Liver (tissue), 3 donors: ENCODE measurements at regions not wholly inside any gene's neighbourhood (a gene's known extent, or its start where the extent isn't known, plus 50 kb on each side); places are given as distances from the start of the nearest gene placed in this dataset.

ENCODE experiments used
- HNF4G ChIP-seq: IDR thresholded peaks from 2 replicates; pipeline ENCODE4 v1.6.1; 2016; ENCODE audit warnings: antibody characterized with exemption
- JUND ChIP-seq, 2 donors: IDR thresholded peaks; 2 replicates each; pipeline ENCODE4 v1.6.1; 2016; ENCODE audit warnings: antibody characterized with exemption in 2 of 2
- TF ChIP-seq, protein P1 (sequence below): IDR thresholded peaks from 2 replicates; pipeline ENCODE4 v1.6.1; 2016; ENCODE audit warnings: antibody characterized with exemption
- TF ChIP-seq, protein P2 (sequence below): fragments of 150-350 bp; IDR thresholded peaks from 2 replicates; pipeline ENCODE4 v1.5.1; 2017; ENCODE audit warnings: improper control_type of control experiment, low read depth, low read length; ENCODE audit not compliant: missing input control
- donor health status: healthy.
- donor health status: healthy.

DNA sequence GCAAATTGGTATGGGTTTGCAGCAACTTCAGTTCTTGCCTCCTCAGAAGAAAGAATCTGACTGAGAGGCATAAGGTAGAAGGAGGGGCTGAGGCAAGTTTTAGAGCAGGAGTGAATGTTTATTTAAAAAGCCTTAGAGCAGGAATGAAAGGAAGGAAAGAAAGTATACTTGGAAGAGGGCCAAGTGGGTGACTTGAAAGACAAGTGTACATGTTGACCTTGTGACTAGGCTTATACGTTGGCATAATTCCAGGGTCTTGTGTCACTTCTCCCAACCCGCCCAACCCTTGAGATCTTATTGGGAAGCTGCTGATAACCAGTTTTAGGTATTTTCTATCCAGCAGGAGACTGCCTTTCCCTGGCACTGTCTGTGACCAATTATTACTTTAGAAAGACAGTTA is 436.9 kb upstream of the ZNF717 start:
- TF ChIP-seq, protein P1, sequence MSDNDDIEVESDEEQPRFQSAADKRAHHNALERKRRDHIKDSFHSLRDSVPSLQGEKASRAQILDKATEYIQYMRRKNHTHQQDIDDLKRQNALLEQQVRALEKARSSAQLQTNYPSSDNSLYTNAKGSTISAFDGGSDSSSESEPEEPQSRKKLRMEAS: no peak
- TF ChIP-seq, protein P2, sequence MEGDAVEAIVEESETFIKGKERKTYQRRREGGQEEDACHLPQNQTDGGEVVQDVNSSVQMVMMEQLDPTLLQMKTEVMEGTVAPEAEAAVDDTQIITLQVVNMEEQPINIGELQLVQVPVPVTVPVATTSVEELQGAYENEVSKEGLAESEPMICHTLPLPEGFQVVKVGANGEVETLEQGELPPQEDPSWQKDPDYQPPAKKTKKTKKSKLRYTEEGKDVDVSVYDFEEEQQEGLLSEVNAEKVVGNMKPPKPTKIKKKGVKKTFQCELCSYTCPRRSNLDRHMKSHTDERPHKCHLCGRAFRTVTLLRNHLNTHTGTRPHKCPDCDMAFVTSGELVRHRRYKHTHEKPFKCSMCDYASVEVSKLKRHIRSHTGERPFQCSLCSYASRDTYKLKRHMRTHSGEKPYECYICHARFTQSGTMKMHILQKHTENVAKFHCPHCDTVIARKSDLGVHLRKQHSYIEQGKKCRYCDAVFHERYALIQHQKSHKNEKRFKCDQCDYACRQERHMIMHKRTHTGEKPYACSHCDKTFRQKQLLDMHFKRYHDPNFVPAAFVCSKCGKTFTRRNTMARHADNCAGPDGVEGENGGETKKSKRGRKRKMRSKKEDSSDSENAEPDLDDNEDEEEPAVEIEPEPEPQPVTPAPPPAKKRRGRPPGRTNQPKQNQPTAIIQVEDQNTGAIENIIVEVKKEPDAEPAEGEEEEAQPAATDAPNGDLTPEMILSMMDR: no peak
- TF ChIP-seq HNF4G: no peak
- no peak for TF ChIP-seq JUND (IDR thresholded peaks at IDR 0.05)
